ENCODE measurements at regions not wholly inside any gene's neighbourhood (a gene's known extent, or its start where the extent isn't known, plus 50 kb on each side); places are given as distances from the start of the nearest gene placed in this dataset.
"Not testable (repeated sequence)": the region's sequence is repeated elsewhere in the genome, so short reads cannot be mapped to it uniquely, and the experiment has no call there.

GRCh38 chr4:84158670-84159069 is 340.4 kb downstream of the NKX6-1 start:
- no peak for TF ChIP-seq POLR2AphosphoS5 (IDR thresholded peaks at IDR 0.05; ENCODE audit: low read depth, low read length)
- no peak for TF ChIP-seq POU2F2 (IDR thresholded peaks at IDR 0.05; ENCODE audit: low read depth, low read length)
- no peak for TF ChIP-seq POLR2A (IDR thresholded peaks at IDR 0.05; ENCODE audit: low read depth, low read length)
- TF ChIP-seq PAX5 (IDR thresholded peaks at IDR 0.05; ENCODE audit: insufficient read depth, low read length, severe bottlenecking), result no peak
- TF ChIP-seq SPI1 (IDR thresholded peaks at IDR 0.05; ENCODE audit: low read depth, low read length), result no peak
- no peak for TF ChIP-seq TAF1 (IDR thresholded peaks at IDR 0.05; ENCODE audit: low read depth, low read length)
- FAIRE-seq (no peak), DNase-seq (ENCODE audit: insufficient read length, low spot score) (no peak)

GRCh38 chr4:84151574-84151973 is 347.5 kb downstream of the NKX6-1 start:
- DNase-seq (ENCODE audit: insufficient read length, low spot score) (no peak), FAIRE-seq (no peak)
- TF ChIP-seq PAX5 (IDR thresholded peaks at IDR 0.05; ENCODE audit: insufficient read depth, low read length, severe bottlenecking) (no peak), SPI1 (IDR thresholded peaks at IDR 0.05; ENCODE audit: low read depth, low read length) (no peak), POU2F2 (IDR thresholded peaks at IDR 0.05; ENCODE audit: low read depth, low read length) (no peak), POLR2AphosphoS5 (IDR thresholded peaks at IDR 0.05; ENCODE audit: low read depth, low read length) (no peak), POLR2A (IDR thresholded peaks at IDR 0.05; ENCODE audit: low read depth, low read length) (no peak)

- FAIRE-seq (no peak), DNase-seq (ENCODE audit: insufficient read length, low spot score) (no peak)
Measured at GRCh38 chr4:84150177-84150576, 348.9 kb downstream of the NKX6-1 start.

GRCh38 chr4:84147831-84148230 is 351.3 kb downstream of the NKX6-1 start:
- TF ChIP-seq POLR2AphosphoS5 (IDR thresholded peaks at IDR 0.05; ENCODE audit: low read depth, low read length) (no peak), PAX5 (IDR thresholded peaks at IDR 0.05; ENCODE audit: insufficient read depth, low read length, severe bottlenecking) (no peak)
- DNase-seq (ENCODE audit: insufficient read length, low spot score) (no peak), FAIRE-seq (no peak)

More at GRCh38 chr4:84150177-84150576, 348.9 kb downstream of the NKX6-1 start:
- no peak for TF ChIP-seq TAF1 (IDR thresholded peaks at IDR 0.05; ENCODE audit: low read depth, low read length)
- no peak for TF ChIP-seq SPI1 (IDR thresholded peaks at IDR 0.05; ENCODE audit: low read depth, low read length)
- TF ChIP-seq POLR2AphosphoS5 (IDR thresholded peaks at IDR 0.05; ENCODE audit: low read depth, low read length), result no peak
- no peak for TF ChIP-seq PAX5 (IDR thresholded peaks at IDR 0.05; ENCODE audit: insufficient read depth, low read length, severe bottlenecking)
- TF ChIP-seq POLR2A (IDR thresholded peaks at IDR 0.05; ENCODE audit: low read depth, low read length), result no peak
- TF ChIP-seq POU2F2 (IDR thresholded peaks at IDR 0.05; ENCODE audit: low read depth, low read length), result no peak

GRCh38 chr4:84146300-84146959 is 352.7 kb downstream of the NKX6-1 start:
- TF ChIP-seq POLR2A (IDR thresholded peaks at IDR 0.05; ENCODE audit: low read depth, low read length), result no peak
- TF ChIP-seq TAF1 (IDR thresholded peaks at IDR 0.05; ENCODE audit: low read depth, low read length), result no peak
- no peak for TF ChIP-seq POU2F2 (IDR thresholded peaks at IDR 0.05; ENCODE audit: low read depth, low read length)
- TF ChIP-seq PAX5 (IDR thresholded peaks at IDR 0.05; ENCODE audit: insufficient read depth, low read length, severe bottlenecking), result no peak
- TF ChIP-seq SPI1 (IDR thresholded peaks at IDR 0.05; ENCODE audit: low read depth, low read length), result no peak
- FAIRE-seq, result no peak
- no peak for DNase-seq (ENCODE audit: insufficient read length, low spot score)

GRCh38 chr4:84145176-84145575 is 353.9 kb downstream of the NKX6-1 start:
- FAIRE-seq (no peak), DNase-seq (ENCODE audit: insufficient read length, low spot score) (no peak)
- TF ChIP-seq POU2F2 (IDR thresholded peaks at IDR 0.05; ENCODE audit: low read depth, low read length) (no peak), TAF1 (IDR thresholded peaks at IDR 0.05; ENCODE audit: low read depth, low read length) (no peak), PAX5 (IDR thresholded peaks at IDR 0.05; ENCODE audit: insufficient read depth, low read length, severe bottlenecking) (no peak), SPI1 (IDR thresholded peaks at IDR 0.05; ENCODE audit: low read depth, low read length) (no peak), POLR2A (IDR thresholded peaks at IDR 0.05; ENCODE audit: low read depth, low read length) (no peak), POLR2AphosphoS5 (IDR thresholded peaks at IDR 0.05; ENCODE audit: low read depth, low read length) (no peak)

GRCh38 chr4:84126911-84127310 is 372.2 kb downstream of the NKX6-1 start:
- FAIRE-seq; DNase-seq (ENCODE audit: insufficient read length, low spot score): not testable (repeated sequence)

GRCh38 chr4:84126061-84126787 is 372.9 kb downstream of the NKX6-1 start:
- no peak for FAIRE-seq
- DNase-seq (ENCODE audit: insufficient read length, low spot score), result no peak
- TF ChIP-seq TAF1 (IDR thresholded peaks at IDR 0.05; ENCODE audit: low read depth, low read length), result no peak
- TF ChIP-seq POU2F2 (IDR thresholded peaks at IDR 0.05; ENCODE audit: low read depth, low read length), result no peak
- no peak for TF ChIP-seq SPI1 (IDR thresholded peaks at IDR 0.05; ENCODE audit: low read depth, low read length)
- TF ChIP-seq POLR2A (IDR thresholded peaks at IDR 0.05; ENCODE audit: low read depth, low read length), result no peak
- TF ChIP-seq PAX5 (IDR thresholded peaks at IDR 0.05; ENCODE audit: insufficient read depth, low read length, severe bottlenecking), result no peak
- TF ChIP-seq POLR2AphosphoS5 (IDR thresholded peaks at IDR 0.05; ENCODE audit: low read depth, low read length), result no peak

GRCh38 chr4:84110040-84110439 is 389.1 kb downstream of the NKX6-1 start:
- no peak for FAIRE-seq
- no peak for DNase-seq (ENCODE audit: insufficient read length, low spot score)
- TF ChIP-seq POLR2A (IDR thresholded peaks at IDR 0.05; ENCODE audit: low read depth, low read length) (no peak), SPI1 (IDR thresholded peaks at IDR 0.05; ENCODE audit: low read depth, low read length) (no peak), PAX5 (IDR thresholded peaks at IDR 0.05; ENCODE audit: insufficient read depth, low read length, severe bottlenecking) (no peak), POLR2AphosphoS5 (IDR thresholded peaks at IDR 0.05; ENCODE audit: low read depth, low read length) (no peak), POU2F2 (IDR thresholded peaks at IDR 0.05; ENCODE audit: low read depth, low read length) (no peak), TAF1 (IDR thresholded peaks at IDR 0.05; ENCODE audit: low read depth, low read length) (no peak)

GRCh38 chr4:84101653-84102625 is 397.2 kb downstream of the NKX6-1 start:
- not testable (repeated sequence) for DNase-seq (ENCODE audit: insufficient read length, low spot score)

More at GRCh38 chr4:84101653-84102625, 397.2 kb downstream of the NKX6-1 start:
- not testable (repeated sequence) for FAIRE-seq
